ENCODE measurements at regions not wholly inside any gene's neighbourhood (a gene's known extent, or its start where the extent isn't known, plus 50 kb on each side); places are given as distances from the start of the nearest gene placed in this dataset.

GRCh38 chr11:87462171-87462570 lies 424.4 kb downstream of the TMEM135 start:
- H3K4me2 ChIP-seq (ENCODE audit: low read depth, low read length, poor library complexity, severe bottlenecking), result no peak overlapping the region
- H3K4me3 ChIP-seq (ENCODE audit: low read length, poor library complexity, severe bottlenecking), result no peak overlapping the region
- H3K9me2 ChIP-seq (replicated peaks; ENCODE audit: low read depth, low read length), result no peaks in the 10 kb centered on the region
- no peaks in the 10 kb centered on the region for H4K20me1 ChIP-seq (ENCODE audit: insufficient read depth, low read length, poor library complexity, severe bottlenecking)
- no peaks in the 10 kb centered on the region for H3K79me2 ChIP-seq (ENCODE audit: insufficient read depth, low read length)
- 0 out of 2 replicates have a peak overlapping the region, but pooled peaks have one; percentile 20 for H2AFZ ChIP-seq (ENCODE audit: low read length)
- no peaks in the 10 kb centered on the region for H3K9me3 ChIP-seq (ENCODE audit: insufficient read depth, low read depth, low read length)
- H3K36me3 ChIP-seq (ENCODE audit: insufficient read depth, low read length), result no peaks in the 10 kb centered on the region
- H3K9ac ChIP-seq (ENCODE audit: low read depth, low read length, poor library complexity, severe bottlenecking), result no peak overlapping the region
- no peaks in the 10 kb centered on the region for H3K4me1 ChIP-seq (ENCODE audit: insufficient read depth, low read length, poor library complexity, severe bottlenecking)
- no peak for TF ChIP-seq CTCF (conservative IDR thresholded peaks at IDR 0.05; ENCODE audit: low read length)
- TF ChIP-seq EZH2phosphoT487 (IDR thresholded peaks at IDR 0.05; ENCODE audit: borderline replicate concordance), result no peak
- H3F3A ChIP-seq (ENCODE audit: low read depth), result no peaks in the 10 kb centered on the region
- no peaks in the 10 kb centered on the region for H3K27me3 ChIP-seq (ENCODE audit: insufficient read depth, low read length, poor library complexity, severe bottlenecking)

- H3K4me3 ChIP-seq (ENCODE audit: low read length, poor library complexity, severe bottlenecking), result no peak overlapping the region
- TF ChIP-seq EZH2phosphoT487 (IDR thresholded peaks at IDR 0.05; ENCODE audit: borderline replicate concordance) (no peak), CTCF (conservative IDR thresholded peaks at IDR 0.05; ENCODE audit: low read length) (no peak)
- no peaks in the 10 kb centered on the region for H4K20me1 ChIP-seq (ENCODE audit: insufficient read depth, low read length, poor library complexity, severe bottlenecking)
- no peaks in the 10 kb centered on the region for H3K36me3 ChIP-seq (ENCODE audit: insufficient read depth, low read length)
- no peak overlapping the region for H3K9ac ChIP-seq (ENCODE audit: low read depth, low read length, poor library complexity, severe bottlenecking)
- H3K4me2 ChIP-seq (ENCODE audit: low read depth, low read length, poor library complexity, severe bottlenecking), result no peak overlapping the region
- no peaks in the 10 kb centered on the region for H3K9me3 ChIP-seq (ENCODE audit: insufficient read depth, low read depth, low read length)
- no peaks in the 10 kb centered on the region for H3K9me2 ChIP-seq (replicated peaks; ENCODE audit: low read depth, low read length)
- no peaks in the 10 kb centered on the region for H3K4me1 ChIP-seq (ENCODE audit: insufficient read depth, low read length, poor library complexity, severe bottlenecking)
- no peaks in the 10 kb centered on the region for H3F3A ChIP-seq (ENCODE audit: low read depth)
- H3K27me3 ChIP-seq (ENCODE audit: insufficient read depth, low read length, poor library complexity, severe bottlenecking), result no peaks in the 10 kb centered on the region
- H3K79me2 ChIP-seq (ENCODE audit: insufficient read depth, low read length), result no peaks in the 10 kb centered on the region
- H2AFZ ChIP-seq (ENCODE audit: low read length), result no peak overlapping the region
These were observed 423.3 kb downstream of the TMEM135 start for GRCh38 chr11:87460842-87461637.

GRCh38 chr11:87460279-87460678 lies 422.5 kb downstream of the TMEM135 start:
- H2AFZ ChIP-seq (ENCODE audit: low read length), result no peak overlapping the region
- no peak for TF ChIP-seq CTCF (conservative IDR thresholded peaks at IDR 0.05; ENCODE audit: low read length)

More at GRCh38 chr11:87460279-87460678, 422.5 kb downstream of the TMEM135 start:
- Histone ChIP-seq H3K4me3 (ENCODE audit: low read length, poor library complexity, severe bottlenecking) (no peak overlapping the region), H3K36me3 (ENCODE audit: insufficient read depth, low read length) (no peaks in the 10 kb centered on the region), H3F3A (ENCODE audit: low read depth) (no peaks in the 10 kb centered on the region), H3K9ac (ENCODE audit: low read depth, low read length, poor library complexity, severe bottlenecking) (no peak overlapping the region), H3K4me2 (ENCODE audit: low read depth, low read length, poor library complexity, severe bottlenecking) (no peak overlapping the region), H4K20me1 (ENCODE audit: insufficient read depth, low read length, poor library complexity, severe bottlenecking) (no peaks in the 10 kb centered on the region), H3K9me3 (ENCODE audit: insufficient read depth, low read depth, low read length) (no peaks in the 10 kb centered on the region), H3K27me3 (ENCODE audit: insufficient read depth, low read length, poor library complexity, severe bottlenecking) (no peaks in the 10 kb centered on the region), H3K4me1 (ENCODE audit: insufficient read depth, low read length, poor library complexity, severe bottlenecking) (no peaks in the 10 kb centered on the region), H3K9me2 (replicated peaks; ENCODE audit: low read depth, low read length) (no peaks in the 10 kb centered on the region), H3K79me2 (ENCODE audit: insufficient read depth, low read length) (no peaks in the 10 kb centered on the region)
